B cell (primary cell): ENCODE measurements at regions not wholly inside any gene's neighbourhood (a gene's known extent, or its start where the extent isn't known, plus 50 kb on each side); places are given as distances from the start of the nearest gene placed in this dataset.

Source experiments
- ATAC-seq: fragments of 200-7000 bp; cut with Tn5 transposase; one replicate; pipeline ENCODE4 v1.10.0; 2021; ENCODE audit warnings: low read depth, mild to moderate bottlenecking, moderate number of reproducible peaks, moderate library complexity
- CTCF ChIA-PET: fragments of 350-600 bp; sonication (Branson Sonifier 250); formaldehyde crosslinking; loops from one replicate; lab custom pipeline; 2021; ENCODE audit warnings: antibody characterized with exemption, inconsistent platforms; lab: Charles Lee
- POLR2A ChIA-PET: fragments of 350-600 bp; sonication (Branson Sonifier 250); formaldehyde crosslinking; loops from one replicate; lab custom pipeline; 2021; ENCODE audit warnings: antibody characterized with exemption; lab: Charles Lee
- DNase-seq: peaks from one replicate; pipeline ENCODE4 v3.0.0; 2013
- H2AFZ ChIP-seq: 2 replicates; pipeline ENCODE4 v1.6.1; 2012; ENCODE audit warnings: mild to moderate bottlenecking, low read depth, low read length; ENCODE audit not compliant: insufficient read depth, poor library complexity, severe bottlenecking
- H3K27ac ChIP-seq, 2 donors: 1 replicate in 1 of 2; 2 replicates in 1 of 2; pipeline ENCODE4 v1.5.1; 2012 to 2013; ENCODE audit warnings: low read length in 2 of 2, mild to moderate bottlenecking in 2 of 2, moderate library complexity in 1 of 2
- H3K27me3 ChIP-seq, 4 experiments: fragments of 200-600 bp in 1 of 4; sonication (generic) in 1 of 4; replicated peaks in 1 of 4; 1 replicate in 2 of 4; 2 replicates in 2 of 4; pipeline versions ENCODE4 v1.6.1 to v1.7.0; 2013 to 2016; ENCODE audit warnings: low read length in 3 of 4, mild to moderate bottlenecking in 2 of 4, mixed read lengths in 1 of 4, moderate library complexity in 1 of 4; ENCODE audit not compliant: insufficient read depth in 4 of 4, control insufficient read depth in 3 of 4; ENCODE audit errors: control extremely low read depth in 1 of 4
- H3K36me3 ChIP-seq, 2 experiments: replicated peaks in 1 of 2; 1 replicate in 1 of 2; 2 replicates in 1 of 2; pipeline versions ENCODE4 v1.6.1 to v1.7.1; 2013; ENCODE audit warnings: low read length in 1 of 2; ENCODE audit not compliant: insufficient read depth in 2 of 2, control insufficient read depth in 1 of 2; ENCODE audit errors: control extremely low read depth in 1 of 2, extremely low read depth in 1 of 2
- H3K4me1 ChIP-seq, 2 donors: fragments of 200-600 bp in 1 of 2; sonication (generic) in 1 of 2; 1 replicate in 1 of 2; 2 replicates in 1 of 2; pipeline versions ENCODE4 v1.5.1 to v1.6.1; 2013 to 2017; ENCODE audit warnings: low read length in 2 of 2; ENCODE audit not compliant: control insufficient read depth in 2 of 2, insufficient read depth in 2 of 2
- H3K4me2 ChIP-seq: replicated peaks from 2 replicates; pipeline ENCODE3; 2012; ENCODE audit warnings: mild to moderate bottlenecking, low read depth, low read length; ENCODE audit not compliant: poor library complexity, severe bottlenecking
- H3K4me3 ChIP-seq, 5 experiments: fragments of 200-600 bp in 1 of 5; sonication (generic) in 1 of 5; 1 replicate in 3 of 5; 2 replicates in 2 of 5; pipeline versions ENCODE4 v1.5.1 to v1.7.0; 2011 to 2016; ENCODE audit warnings: low read length in 4 of 5, mild to moderate bottlenecking in 4 of 5, low read depth in 2 of 5, control low read depth in 1 of 5, moderate library complexity in 1 of 5; ENCODE audit not compliant: insufficient read depth in 1 of 5; ENCODE audit errors: control extremely low read depth in 1 of 5, extremely low read depth in 1 of 5
- H3K79me2 ChIP-seq: fragments of 200-600 bp; sonication (generic); one replicate; pipeline ENCODE4 v1.6.0; 2016; ENCODE audit warnings: low read length; ENCODE audit not compliant: control insufficient read depth, insufficient read depth
- H3K9ac ChIP-seq: fragments of 200-600 bp; sonication (generic); 2 replicates; pipeline ENCODE4 v1.6.1; 2017; ENCODE audit warnings: mild to moderate bottlenecking, low read length, moderate library complexity
- H3K9me3 ChIP-seq, 3 donors: one replicate each; pipeline versions ENCODE4 v1.6.1 to v1.7.1; 2013; ENCODE audit warnings: low read length in 2 of 3; ENCODE audit not compliant: control insufficient read depth in 2 of 3, insufficient read depth in 1 of 3; ENCODE audit errors: control extremely low read depth in 1 of 3
- H4K20me1 ChIP-seq: 2 replicates; pipeline ENCODE4 v1.6.0; 2012; ENCODE audit warnings: mild to moderate bottlenecking, low read length; ENCODE audit not compliant: insufficient read depth, control insufficient read depth, poor library complexity, severe bottlenecking
- H3K27ac Mint-ChIP-seq: one replicate; pipeline ENCODE4 v1.8.0; 2021; ENCODE audit warnings: mixed read lengths
- H3K27me3 Mint-ChIP-seq: one replicate; pipeline ENCODE4 v1.8.0; 2021; ENCODE audit warnings: mixed read lengths
- H3K4me1 Mint-ChIP-seq: one replicate; pipeline ENCODE4 v1.8.0; 2021; ENCODE audit warnings: mixed read lengths
- H3K4me3 Mint-ChIP-seq: one replicate; pipeline ENCODE4 v1.8.0; 2021; ENCODE audit warnings: mixed read lengths
- H3K9me3 Mint-ChIP-seq: one replicate; pipeline ENCODE4 v1.8.0; 2022; ENCODE audit warnings: mixed read lengths; ENCODE audit not compliant: insufficient read depth
- EZH2 ChIP-seq: IDR thresholded peaks from 2 replicates; pipeline ENCODE4 v1.6.1; 2012; ENCODE audit warnings: borderline replicate concordance, low read depth, mild to moderate bottlenecking, moderate library complexity, low read length; ENCODE audit not compliant: insufficient read depth, poor library complexity, severe bottlenecking
- WGBS: methylation state at CpG from one replicate; pipeline ENCODE4 v1.1.5; 2013; ENCODE audit warnings: missing lambda C conversion rate; ENCODE audit not compliant: insufficient coverage; 5-methylcytosine and 5-hydroxymethylcytosine counted together
- intact Hi-C: fragments of 100-400 bp; cut with micrococcal nuclease; formaldehyde crosslinking; loops from one replicate; pipeline ENCODE4 v1.10.0; 2022
- TF ChIP-seq, protein P1 (sequence below): fragments of 200-600 bp; IDR thresholded peaks from one replicate; pipeline ENCODE4 v1.8.0; 2022; ENCODE audit warnings: antibody characterized with exemption, mild to moderate bottlenecking

DNA sequence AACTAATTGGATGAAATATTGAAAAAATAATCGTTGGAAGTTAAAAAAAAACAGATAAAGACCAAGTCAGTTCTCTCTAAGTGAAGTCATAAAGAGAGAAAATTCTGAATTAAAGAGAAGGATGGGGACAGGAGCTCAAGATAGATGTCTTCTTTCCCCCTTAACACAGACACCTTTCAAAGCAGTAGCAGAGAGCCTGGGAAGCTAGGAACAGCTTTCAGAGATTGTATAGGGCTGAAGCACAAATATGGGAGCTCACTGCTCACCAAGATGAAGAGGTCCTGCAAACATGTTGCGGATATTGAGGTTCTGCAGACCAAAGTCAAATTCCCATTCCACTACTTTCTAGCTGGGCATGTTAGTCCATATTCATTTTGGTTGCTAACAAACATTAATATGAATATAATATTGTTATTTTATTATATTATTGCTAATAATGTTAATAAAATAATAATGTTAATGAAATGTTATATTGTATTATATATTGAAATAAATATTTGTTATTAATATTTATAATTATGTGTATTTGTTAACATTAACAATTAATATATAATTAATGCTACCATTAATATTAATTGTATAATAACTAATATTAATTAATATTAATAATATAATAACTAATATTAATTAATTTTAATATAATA is 319.1 kb downstream of the OXSM start:
- TF ChIP-seq, protein P1, sequence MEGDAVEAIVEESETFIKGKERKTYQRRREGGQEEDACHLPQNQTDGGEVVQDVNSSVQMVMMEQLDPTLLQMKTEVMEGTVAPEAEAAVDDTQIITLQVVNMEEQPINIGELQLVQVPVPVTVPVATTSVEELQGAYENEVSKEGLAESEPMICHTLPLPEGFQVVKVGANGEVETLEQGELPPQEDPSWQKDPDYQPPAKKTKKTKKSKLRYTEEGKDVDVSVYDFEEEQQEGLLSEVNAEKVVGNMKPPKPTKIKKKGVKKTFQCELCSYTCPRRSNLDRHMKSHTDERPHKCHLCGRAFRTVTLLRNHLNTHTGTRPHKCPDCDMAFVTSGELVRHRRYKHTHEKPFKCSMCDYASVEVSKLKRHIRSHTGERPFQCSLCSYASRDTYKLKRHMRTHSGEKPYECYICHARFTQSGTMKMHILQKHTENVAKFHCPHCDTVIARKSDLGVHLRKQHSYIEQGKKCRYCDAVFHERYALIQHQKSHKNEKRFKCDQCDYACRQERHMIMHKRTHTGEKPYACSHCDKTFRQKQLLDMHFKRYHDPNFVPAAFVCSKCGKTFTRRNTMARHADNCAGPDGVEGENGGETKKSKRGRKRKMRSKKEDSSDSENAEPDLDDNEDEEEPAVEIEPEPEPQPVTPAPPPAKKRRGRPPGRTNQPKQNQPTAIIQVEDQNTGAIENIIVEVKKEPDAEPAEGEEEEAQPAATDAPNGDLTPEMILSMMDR: no peak
- TF ChIP-seq EZH2: no peak
- ATAC-seq (no peak), DNase-seq (no peak)
- H3K27me3 Mint-ChIP-seq: no peaks in the 10 kb centered on the region
- Histone ChIP-seq H3K4me1 (no peaks in the 10 kb centered on the region), H3K27me3 (no peaks in the 10 kb centered on the region), H3K9me3 (no peaks in the 10 kb centered on the region), H3K79me2 (no peaks in the 10 kb centered on the region), H4K20me1 (no peaks in the 10 kb centered on the region), H3K9ac (no peak overlapping the region), H3K4me2 (no peak overlapping the region), H3K27ac (no peak overlapping the region), H3K4me3 (no peak overlapping the region), H2AFZ (no peak overlapping the region), H3K36me3 (no peaks in the 10 kb centered on the region)
- intact Hi-C loops: no loop called here
- no peak overlapping the region for H3K27ac Mint-ChIP-seq
- POLR2A ChIA-PET: no interaction called here
- H3K4me1 Mint-ChIP-seq: peaks cover 4% of the 10 kb centered on the region
- CTCF ChIA-PET: no interaction called here
- H3K9me3 Mint-ChIP-seq: no peaks in the 10 kb centered on the region
- no CpG with 5 or more reads among the region's 2 CpGs for WGBS
- no peak overlapping the region for H3K4me3 Mint-ChIP-seq

DNA sequence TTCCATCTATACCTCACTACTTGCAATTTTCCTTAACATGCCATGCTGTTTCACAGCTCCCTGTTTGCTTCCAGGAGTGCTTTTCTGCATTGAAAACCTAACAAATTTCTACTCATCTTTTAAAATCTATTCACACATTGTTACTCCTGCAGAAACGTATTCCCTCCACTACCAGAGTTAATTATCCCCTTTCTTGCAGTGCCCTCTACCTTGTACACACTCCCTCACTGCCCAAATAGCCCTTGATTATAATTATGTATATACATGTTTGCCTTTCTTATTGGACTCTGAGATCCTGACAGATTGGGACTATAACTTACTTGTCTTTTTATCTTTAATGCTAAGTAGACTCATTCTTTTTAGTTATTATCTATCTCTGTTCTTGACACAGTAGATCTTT is 325.0 kb downstream of the OXSM start:
- H3K4me3 Mint-ChIP-seq: no peak overlapping the region

More for the DNA sequence above, 325.0 kb downstream of the OXSM start:
- no peaks in the 10 kb centered on the region for H3K27me3 Mint-ChIP-seq
- H3K4me2 ChIP-seq: no peak overlapping the region
- DNase-seq: no peak
- H3K9ac ChIP-seq: no peak overlapping the region
- WGBS: no CpG with 5 or more reads among the region's 1 CpG
- no peaks in the 10 kb centered on the region for H3K27me3 ChIP-seq
- H3K4me3 ChIP-seq: no peak overlapping the region
- no peak overlapping the region for H3K27ac ChIP-seq
- H3K27ac Mint-ChIP-seq: no peak overlapping the region
- no peak for ATAC-seq
- peaks cover 0 to 9% (median 1%) of the 10 kb centered on the region in 3 donors for H3K9me3 ChIP-seq
- no peaks in the 10 kb centered on the region for H3K4me1 Mint-ChIP-seq
- POLR2A ChIA-PET: no interaction called here
- CTCF ChIA-PET: no interaction called here
- H2AFZ ChIP-seq: no peak overlapping the region
- H3K4me1 ChIP-seq: peaks cover 0 to 5% of the 10 kb centered on the region in 2 donors
- no peaks in the 10 kb centered on the region for H3K9me3 Mint-ChIP-seq
- intact Hi-C loops: no loop called here
- H3K36me3 ChIP-seq: no peaks in the 10 kb centered on the region
- no peaks in the 10 kb centered on the region for H4K20me1 ChIP-seq
- H3K79me2 ChIP-seq: no peaks in the 10 kb centered on the region
- TF ChIP-seq EZH2: no peak
- TF ChIP-seq, protein P1: no peak
